H1 (cell line): ENCODE measurements at regions not wholly inside any gene's neighbourhood (a gene's known extent, or its start where the extent isn't known, plus 50 kb on each side); places are given as distances from the start of the nearest gene placed in this dataset.

ENCODE experiments used
- EP300 ChIP-seq, 2 experiments: IDR thresholded peaks; 1 replicate in 1 of 2; 2 replicates in 1 of 2; pipeline ENCODE4 v1.6.1; 2011 to 2012; ENCODE audit warnings: low read depth in 2 of 2, low read length in 2 of 2, mild to moderate bottlenecking in 2 of 2, borderline replicate concordance in 1 of 2, inconsistent platforms in 1 of 2, moderate library complexity in 1 of 2
- POLR2A ChIP-seq, 2 experiments: IDR thresholded peaks; 1 replicate in 1 of 2; 2 replicates in 1 of 2; pipeline ENCODE4 v1.6.1; 2011; ENCODE audit warnings: low read depth in 2 of 2, low read length in 2 of 2, mild to moderate bottlenecking in 2 of 2; ENCODE audit errors: control extremely low read depth in 1 of 2
- POLR2AphosphoS5 ChIP-seq: IDR thresholded peaks from 2 replicates; pipeline ENCODE4 v1.6.1; 2011; ENCODE audit warnings: low read depth, low read length
- SIX5 ChIP-seq: IDR thresholded peaks from 2 replicates; pipeline ENCODE4 v1.6.1; 2011; ENCODE audit warnings: mild to moderate bottlenecking, low read depth, low read length
- TF ChIP-seq, protein P1 (sequence below), 3 experiments: IDR thresholded peaks; 1 replicate in 2 of 3; 2 replicates in 1 of 3; pipeline versions ENCODE4 v1.5.1 to v1.6.1; 2011; ENCODE audit warnings: low read length in 3 of 3, mild to moderate bottlenecking in 3 of 3, inconsistent platforms in 2 of 3, low read depth in 1 of 3, moderate library complexity in 1 of 3; ENCODE audit not compliant: insufficient read depth in 1 of 3; ENCODE audit errors: control extremely low read depth in 1 of 3

- no peak for TF ChIP-seq POLR2A (IDR thresholded peaks at IDR 0.05; ENCODE audit: control extremely low read depth in 1 of 2, low read depth in 2 of 2, low read length in 2 of 2)
- TF ChIP-seq, protein P1, sequence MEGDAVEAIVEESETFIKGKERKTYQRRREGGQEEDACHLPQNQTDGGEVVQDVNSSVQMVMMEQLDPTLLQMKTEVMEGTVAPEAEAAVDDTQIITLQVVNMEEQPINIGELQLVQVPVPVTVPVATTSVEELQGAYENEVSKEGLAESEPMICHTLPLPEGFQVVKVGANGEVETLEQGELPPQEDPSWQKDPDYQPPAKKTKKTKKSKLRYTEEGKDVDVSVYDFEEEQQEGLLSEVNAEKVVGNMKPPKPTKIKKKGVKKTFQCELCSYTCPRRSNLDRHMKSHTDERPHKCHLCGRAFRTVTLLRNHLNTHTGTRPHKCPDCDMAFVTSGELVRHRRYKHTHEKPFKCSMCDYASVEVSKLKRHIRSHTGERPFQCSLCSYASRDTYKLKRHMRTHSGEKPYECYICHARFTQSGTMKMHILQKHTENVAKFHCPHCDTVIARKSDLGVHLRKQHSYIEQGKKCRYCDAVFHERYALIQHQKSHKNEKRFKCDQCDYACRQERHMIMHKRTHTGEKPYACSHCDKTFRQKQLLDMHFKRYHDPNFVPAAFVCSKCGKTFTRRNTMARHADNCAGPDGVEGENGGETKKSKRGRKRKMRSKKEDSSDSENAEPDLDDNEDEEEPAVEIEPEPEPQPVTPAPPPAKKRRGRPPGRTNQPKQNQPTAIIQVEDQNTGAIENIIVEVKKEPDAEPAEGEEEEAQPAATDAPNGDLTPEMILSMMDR (IDR thresholded peaks at IDR 0.05; ENCODE audit: control extremely low read depth in 1 of 3, insufficient read depth in 1 of 3, low read depth in 1 of 3, low read length in 3 of 3) = no peak
- TF ChIP-seq EP300 (IDR thresholded peaks at IDR 0.05; ENCODE audit: borderline replicate concordance in 1 of 2, low read depth in 2 of 2, low read length in 2 of 2) = no peak
- TF ChIP-seq POLR2AphosphoS5 = no peak
- TF ChIP-seq SIX5 = no peak
Measured at GRCh38 chr1:75992312-75992711, 60.1 kb upstream of the ASB17 start.
